H9 (cell line): ENCODE measurements at regions not wholly inside any gene's neighbourhood (a gene's known extent, or its start where the extent isn't known, plus 50 kb on each side); places are given as distances from the start of the nearest gene placed in this dataset.

Experiments
- DNase-seq: peaks from one replicate; pipeline ENCODE4 v3.0.0-alpha.2; 2017
- H2AFZ ChIP-seq: one replicate; pipeline ENCODE4 v1.6.1; 2013; ENCODE audit warnings: mild to moderate bottlenecking, low read length, control low read depth, moderate library complexity
- H2AK5ac ChIP-seq: 2 replicates; pipeline ENCODE4 v1.6.1; 2013; ENCODE audit warnings: low read length, control low read depth, mixed read lengths; ENCODE audit not compliant: insufficient read length
- H2BK120ac ChIP-seq: one replicate; pipeline ENCODE4 v1.6.1; 2013; ENCODE audit warnings: low read depth, mild to moderate bottlenecking, low read length, control low read depth, inconsistent platforms; ENCODE audit not compliant: poor library complexity, severe bottlenecking
- H2BK12ac ChIP-seq: 2 replicates; pipeline ENCODE4 v1.6.1; 2013; ENCODE audit warnings: low read length, control low read depth, mixed read lengths, low read depth; ENCODE audit not compliant: insufficient read length
- H2BK15ac ChIP-seq: 2 replicates; pipeline ENCODE4 v1.6.1; 2013; ENCODE audit warnings: low read depth, low read length, control low read depth
- H2BK20ac ChIP-seq: one replicate; pipeline ENCODE4 v1.6.1; 2013; ENCODE audit warnings: low read depth, mild to moderate bottlenecking, low read length, control low read depth, inconsistent platforms; ENCODE audit not compliant: poor library complexity, severe bottlenecking
- H2BK5ac ChIP-seq: 2 replicates; pipeline ENCODE4 v1.6.1; 2013; ENCODE audit warnings: low read length, control low read depth, mixed read lengths; ENCODE audit not compliant: insufficient read length
- H3K14ac ChIP-seq: 2 replicates; pipeline ENCODE4 v1.6.1; 2013; ENCODE audit warnings: low read length, control low read depth; ENCODE audit not compliant: insufficient read depth
- H3K18ac ChIP-seq: 2 replicates; pipeline ENCODE4 v1.6.1; 2013; ENCODE audit warnings: low read depth, mild to moderate bottlenecking, mixed read lengths, low read length, control low read depth; ENCODE audit not compliant: insufficient read length
- H3K23ac ChIP-seq: 2 replicates; pipeline ENCODE4 v1.6.1; 2013; ENCODE audit warnings: low read length, control low read depth, mixed read lengths, low read depth; ENCODE audit not compliant: insufficient read length
- H3K23me2 ChIP-seq: 2 replicates; pipeline ENCODE4 v1.6.1; 2013; ENCODE audit warnings: low read depth, mild to moderate bottlenecking, mixed read lengths, low read length, control low read depth; ENCODE audit not compliant: insufficient read length, poor library complexity, severe bottlenecking
- H3K27ac ChIP-seq: 2 replicates; pipeline ENCODE4 v1.5.1; 2013; ENCODE audit warnings: low read length, control low read depth, mixed read lengths, low read depth; ENCODE audit not compliant: insufficient read length
- H3K27me3 ChIP-seq: 2 replicates; pipeline ENCODE4 v1.6.1; 2013; ENCODE audit warnings: low read length, control low read depth, inconsistent platforms; ENCODE audit not compliant: insufficient read depth
- H3K4ac ChIP-seq: 2 replicates; pipeline ENCODE4 v1.6.1; 2013; ENCODE audit warnings: low read depth, mild to moderate bottlenecking, control low read depth, inconsistent platforms, low read length, moderate library complexity
- H3K4me1 ChIP-seq: 2 replicates; pipeline ENCODE4 v1.6.1; 2013; ENCODE audit warnings: low read length, control low read depth, inconsistent platforms; ENCODE audit not compliant: insufficient read depth
- H3K4me2 ChIP-seq: 2 replicates; pipeline ENCODE4 v1.6.1; 2013; ENCODE audit warnings: low read length, control low read depth, mixed read lengths; ENCODE audit not compliant: insufficient read length, insufficient read depth
- H3K56ac ChIP-seq: 2 replicates; pipeline ENCODE4 v1.6.1; 2013; ENCODE audit warnings: low read depth, mild to moderate bottlenecking, mixed read lengths, low read length, control low read depth; ENCODE audit not compliant: insufficient read length
- H3K79me1 ChIP-seq: 2 replicates; pipeline ENCODE4 v1.6.1; 2013; ENCODE audit warnings: low read depth, mild to moderate bottlenecking, moderate library complexity, low read length, control low read depth, inconsistent platforms; ENCODE audit not compliant: insufficient read depth, poor library complexity, severe bottlenecking
- H3K79me2 ChIP-seq: 2 replicates; pipeline ENCODE4 v1.6.1; 2013; ENCODE audit warnings: low read length, control low read depth, inconsistent platforms; ENCODE audit not compliant: insufficient read depth
- H3K9ac ChIP-seq: 2 replicates; pipeline ENCODE4 v1.6.1; 2013; ENCODE audit warnings: low read length, control low read depth, mixed read lengths; ENCODE audit not compliant: insufficient read length; ENCODE audit errors: extremely low read depth
- H3K9me3 ChIP-seq: one replicate; pipeline ENCODE4 v1.6.1; 2013; ENCODE audit warnings: low read depth, low read length, inconsistent platforms; ENCODE audit not compliant: control insufficient read depth
- H3T11ph ChIP-seq: one replicate; pipeline ENCODE4 v1.6.1; 2013; ENCODE audit warnings: mild to moderate bottlenecking, low read length, control low read depth, inconsistent platforms
- H4K20me1 ChIP-seq: one replicate; pipeline ENCODE4 v1.6.1; 2013; ENCODE audit not compliant: control insufficient read depth, insufficient read length, insufficient read depth
- H4K5ac ChIP-seq: 2 replicates; pipeline ENCODE4 v1.6.1; 2013; ENCODE audit warnings: low read depth, mild to moderate bottlenecking, mixed read lengths, low read length, control low read depth; ENCODE audit not compliant: insufficient read length
- H4K8ac ChIP-seq: replicated peaks from 2 replicates; pipeline ENCODE4 v1.6.1; 2013; ENCODE audit warnings: low read length, control low read depth, mixed read lengths, low read depth; ENCODE audit not compliant: insufficient read length
- H4K91ac ChIP-seq: 2 replicates; pipeline ENCODE4 v1.6.1; 2013; ENCODE audit warnings: low read depth, mild to moderate bottlenecking, moderate library complexity, mixed read lengths, low read length, control low read depth; ENCODE audit not compliant: insufficient read length
- H3K27ac Mint-ChIP-seq, 3 experiments: 2 replicates in 2 of 3; 3 replicates in 1 of 3; pipeline ENCODE4 v1.8.0; 2020 to 2021; ENCODE audit warnings: mixed read lengths in 3 of 3, mild to moderate bottlenecking in 1 of 3, moderate library complexity in 1 of 3
- H3K27me3 Mint-ChIP-seq: 2 replicates; pipeline ENCODE4 v1.8.0; 2021; ENCODE audit warnings: low read depth, mild to moderate bottlenecking, moderate library complexity, mixed read lengths
- H3K36me3 Mint-ChIP-seq, 3 experiments: 2 replicates in 2 of 3; 3 replicates in 1 of 3; pipeline ENCODE4 v1.8.0; 2020 to 2021; ENCODE audit warnings: low read depth in 3 of 3, mixed read lengths in 3 of 3; ENCODE audit not compliant: insufficient read depth in 1 of 3
- H3K4me1 Mint-ChIP-seq, 2 experiments: 2 replicates each; pipeline ENCODE4 v1.8.0; 2020; ENCODE audit warnings: mixed read lengths in 2 of 2
- H3K4me3 Mint-ChIP-seq, 2 experiments: 2 replicates in 1 of 2; 3 replicates in 1 of 2; pipeline ENCODE4 v1.8.0; 2020 to 2021; ENCODE audit warnings: mild to moderate bottlenecking in 2 of 2, mixed read lengths in 2 of 2, moderate library complexity in 1 of 2
- H3K9me3 Mint-ChIP-seq, 2 experiments: 2 replicates in 1 of 2; 3 replicates in 1 of 2; pipeline ENCODE4 v1.8.0; 2020; ENCODE audit warnings: mild to moderate bottlenecking in 2 of 2, mixed read lengths in 2 of 2, moderate library complexity in 1 of 2
- CTCF ChIP-seq: fragments of 200-600 bp; sonication (generic); conservative IDR thresholded peaks from 3 replicates; pipeline ENCODE4 v1.8.0; 2021; ENCODE audit warnings: antibody characterized with exemption, mild to moderate bottlenecking
- WGBS: extraction: QIAGEN DNeasy Blood & Tissue Kit; methylation state at CpG from one replicate; pipeline ENCODE4 v1.1.7; 2013; ENCODE audit warnings: missing lambda C conversion rate, low lambda C conversion rate, mixed read lengths; ENCODE audit not compliant: insufficient read length; ENCODE audit errors: extremely low coverage; 5-methylcytosine and 5-hydroxymethylcytosine counted together

GRCh38 chr14:86987966-86988365 lies 1005.0 kb downstream of the GALC start:
- no peak overlapping the region for H3K18ac ChIP-seq
- no peak overlapping the region for H3K27ac Mint-ChIP-seq
- H3K27ac ChIP-seq: no peak overlapping the region
- no peak overlapping the region for H3K4ac ChIP-seq
- no peak overlapping the region for H2BK15ac ChIP-seq
- TF ChIP-seq CTCF: no peak
- no peaks in the 10 kb centered on the region for H4K20me1 ChIP-seq
- no peak overlapping the region for H2AK5ac ChIP-seq
- no peak overlapping the region for H3K4me2 ChIP-seq
- H4K5ac ChIP-seq: no peak overlapping the region
- H2BK5ac ChIP-seq: no peak overlapping the region
- no peak overlapping the region for H2BK120ac ChIP-seq
- H3K36me3 Mint-ChIP-seq: no peaks in the 10 kb centered on the region
- DNase-seq: no peak
- H3K23me2 ChIP-seq: no peaks in the 10 kb centered on the region
- no peaks in the 10 kb centered on the region for H3K27me3 ChIP-seq
- H3K23ac ChIP-seq: no peak overlapping the region
- H2BK12ac ChIP-seq: no peak overlapping the region
- no peaks in the 10 kb centered on the region for H3K79me2 ChIP-seq
- no peaks in the 10 kb centered on the region for H3K9me3 ChIP-seq
- H3T11ph ChIP-seq: no peak overlapping the region
- no peaks in the 10 kb centered on the region for H3K79me1 ChIP-seq
- WGBS: no CpG with 5 or more reads among the region's 3 CpGs
- no peak overlapping the region for H4K8ac ChIP-seq
- H3K9me3 Mint-ChIP-seq: no peaks in the 10 kb centered on the region; a peak in 1 of 5 replicates
- no peak overlapping the region for H2BK20ac ChIP-seq
- no peak overlapping the region for H2AFZ ChIP-seq
- H3K27me3 Mint-ChIP-seq: no peaks in the 10 kb centered on the region; the same call in 1 of the 2 replicates
- no peak overlapping the region for H4K91ac ChIP-seq
- no peaks in the 10 kb centered on the region for H3K4me1 ChIP-seq
- no peaks in the 10 kb centered on the region for H3K4me1 Mint-ChIP-seq
- H3K14ac ChIP-seq: no peak overlapping the region
- no peak overlapping the region for H3K56ac ChIP-seq
- H3K4me3 Mint-ChIP-seq: no peak overlapping the region
- H3K9ac ChIP-seq: no peak overlapping the region
